ENCODE measurements at regions not wholly inside any gene's neighbourhood (a gene's known extent, or its start where the extent isn't known, plus 50 kb on each side); places are given as distances from the start of the nearest gene placed in this dataset.

DNA sequence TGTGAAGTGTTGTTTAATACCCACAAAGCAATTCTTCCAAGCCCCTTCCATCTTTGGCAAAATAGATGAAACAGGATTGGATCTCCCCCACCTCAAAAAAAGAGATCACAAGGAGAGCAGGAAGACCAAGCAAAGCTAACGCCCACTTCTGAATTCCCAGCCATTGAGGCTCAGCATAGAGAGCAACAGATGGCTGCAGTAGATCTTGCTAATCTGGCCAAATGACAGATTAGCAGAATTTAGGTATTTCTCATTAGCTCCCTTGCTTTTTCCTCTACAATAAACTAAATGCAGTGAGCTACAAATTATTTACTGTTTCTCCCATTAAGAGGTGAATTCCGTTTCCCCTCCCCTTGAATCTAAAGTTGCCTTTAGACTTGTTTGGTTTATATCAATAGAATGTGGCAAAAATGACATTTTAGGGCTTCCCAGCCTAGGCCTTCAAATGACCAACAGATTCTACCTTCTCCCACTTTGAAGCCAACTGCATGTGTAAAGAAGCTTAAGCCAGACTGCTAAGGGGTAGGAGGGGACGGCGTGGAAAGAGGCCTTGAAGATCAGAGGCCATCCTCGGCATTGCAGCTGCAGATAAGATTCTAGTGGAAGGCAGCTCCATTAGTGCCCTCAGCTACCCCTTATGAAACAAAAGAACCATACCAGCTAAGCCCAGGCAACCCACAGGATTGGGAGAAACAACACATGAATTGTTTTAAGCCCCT is 56.8 kb upstream of the CPEB4 start:
- H3K36me3 ChIP-seq (ENCODE audit: control insufficient read depth in 4 of 4, insufficient read depth in 3 of 4, low read depth in 1 of 4, low read length in 3 of 4) = no peaks in the 10 kb centered on the region
- no peaks in the 10 kb centered on the region for H3K27me3 ChIP-seq (ENCODE audit: control insufficient read depth in 4 of 4, insufficient read depth in 4 of 4, low read length in 3 of 4)
- H3K4me3 ChIP-seq (ENCODE audit: low read depth in 1 of 3, low read length in 3 of 3) = no peak overlapping the region
- no peak overlapping the region for H3K9ac ChIP-seq (ENCODE audit: low read depth in 1 of 2, low read length in 2 of 2)
- H3K4me1 ChIP-seq (ENCODE audit: control insufficient read depth in 4 of 4, insufficient read depth in 4 of 4, low read length in 3 of 4) = peaks cover 0 to 12% (median 11%) of the 10 kb centered on the region in 4 donors
- no peaks in the 10 kb centered on the region for H3K9me3 ChIP-seq (ENCODE audit: control insufficient read depth in 4 of 4, low read length in 3 of 4)
- no peak overlapping the region for H3K27ac ChIP-seq (ENCODE audit: low read depth in 1 of 2, low read length in 2 of 2)
- 97% methylated on average over 5 of the region's 5 CpGs for WGBS
- TF ChIP-seq SP1 (IDR thresholded peaks at IDR 0.05) (no peak), TAF1 (conservative IDR thresholded peaks at IDR 0.05) (no peak), GABPA (IDR thresholded peaks at IDR 0.05 in 1 of 2, conservative IDR thresholded peaks at IDR 0.05 in 1 of 2) (no peak), YY1 (IDR thresholded peaks at IDR 0.05) (no peak), HNF4A (conservative IDR thresholded peaks at IDR 0.05) (no peak), ATF3 (IDR thresholded peaks at IDR 0.05) (no peak), JUND (IDR thresholded peaks at IDR 0.05) (no peak), RAD21 (IDR thresholded peaks at IDR 0.05) (no peak), NR2F2 (IDR thresholded peaks at IDR 0.05) (no peak), RXRA (IDR thresholded peaks at IDR 0.05) (no peak), FOXA2 (IDR thresholded peaks at IDR 0.05) (no peak), FOXA1 (IDR thresholded peaks at IDR 0.05) (no peak), EGR1 (IDR thresholded peaks at IDR 0.05; ENCODE audit: low read depth in 2 of 2) (no peak)
- TF ChIP-seq, protein P1, sequence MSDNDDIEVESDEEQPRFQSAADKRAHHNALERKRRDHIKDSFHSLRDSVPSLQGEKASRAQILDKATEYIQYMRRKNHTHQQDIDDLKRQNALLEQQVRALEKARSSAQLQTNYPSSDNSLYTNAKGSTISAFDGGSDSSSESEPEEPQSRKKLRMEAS (IDR thresholded peaks at IDR 0.05) = no peak
- TF ChIP-seq, protein P2, sequence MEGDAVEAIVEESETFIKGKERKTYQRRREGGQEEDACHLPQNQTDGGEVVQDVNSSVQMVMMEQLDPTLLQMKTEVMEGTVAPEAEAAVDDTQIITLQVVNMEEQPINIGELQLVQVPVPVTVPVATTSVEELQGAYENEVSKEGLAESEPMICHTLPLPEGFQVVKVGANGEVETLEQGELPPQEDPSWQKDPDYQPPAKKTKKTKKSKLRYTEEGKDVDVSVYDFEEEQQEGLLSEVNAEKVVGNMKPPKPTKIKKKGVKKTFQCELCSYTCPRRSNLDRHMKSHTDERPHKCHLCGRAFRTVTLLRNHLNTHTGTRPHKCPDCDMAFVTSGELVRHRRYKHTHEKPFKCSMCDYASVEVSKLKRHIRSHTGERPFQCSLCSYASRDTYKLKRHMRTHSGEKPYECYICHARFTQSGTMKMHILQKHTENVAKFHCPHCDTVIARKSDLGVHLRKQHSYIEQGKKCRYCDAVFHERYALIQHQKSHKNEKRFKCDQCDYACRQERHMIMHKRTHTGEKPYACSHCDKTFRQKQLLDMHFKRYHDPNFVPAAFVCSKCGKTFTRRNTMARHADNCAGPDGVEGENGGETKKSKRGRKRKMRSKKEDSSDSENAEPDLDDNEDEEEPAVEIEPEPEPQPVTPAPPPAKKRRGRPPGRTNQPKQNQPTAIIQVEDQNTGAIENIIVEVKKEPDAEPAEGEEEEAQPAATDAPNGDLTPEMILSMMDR (IDR thresholded peaks at IDR 0.05; ENCODE audit: low read depth, low read length, missing input control) = no peak
- TF ChIP-seq, protein P3, sequence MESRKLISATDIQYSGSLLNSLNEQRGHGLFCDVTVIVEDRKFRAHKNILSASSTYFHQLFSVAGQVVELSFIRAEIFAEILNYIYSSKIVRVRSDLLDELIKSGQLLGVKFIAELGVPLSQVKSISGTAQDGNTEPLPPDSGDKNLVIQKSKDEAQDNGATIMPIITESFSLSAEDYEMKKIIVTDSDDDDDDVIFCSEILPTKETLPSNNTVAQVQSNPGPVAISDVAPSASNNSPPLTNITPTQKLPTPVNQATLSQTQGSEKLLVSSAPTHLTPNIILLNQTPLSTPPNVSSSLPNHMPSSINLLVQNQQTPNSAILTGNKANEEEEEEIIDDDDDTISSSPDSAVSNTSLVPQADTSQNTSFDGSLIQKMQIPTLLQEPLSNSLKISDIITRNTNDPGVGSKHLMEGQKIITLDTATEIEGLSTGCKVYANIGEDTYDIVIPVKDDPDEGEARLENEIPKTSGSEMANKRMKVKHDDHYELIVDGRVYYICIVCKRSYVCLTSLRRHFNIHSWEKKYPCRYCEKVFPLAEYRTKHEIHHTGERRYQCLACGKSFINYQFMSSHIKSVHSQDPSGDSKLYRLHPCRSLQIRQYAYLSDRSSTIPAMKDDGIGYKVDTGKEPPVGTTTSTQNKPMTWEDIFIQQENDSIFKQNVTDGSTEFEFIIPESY (IDR thresholded peaks at IDR 0.05) = no peak
- TF ChIP-seq, protein P4, sequence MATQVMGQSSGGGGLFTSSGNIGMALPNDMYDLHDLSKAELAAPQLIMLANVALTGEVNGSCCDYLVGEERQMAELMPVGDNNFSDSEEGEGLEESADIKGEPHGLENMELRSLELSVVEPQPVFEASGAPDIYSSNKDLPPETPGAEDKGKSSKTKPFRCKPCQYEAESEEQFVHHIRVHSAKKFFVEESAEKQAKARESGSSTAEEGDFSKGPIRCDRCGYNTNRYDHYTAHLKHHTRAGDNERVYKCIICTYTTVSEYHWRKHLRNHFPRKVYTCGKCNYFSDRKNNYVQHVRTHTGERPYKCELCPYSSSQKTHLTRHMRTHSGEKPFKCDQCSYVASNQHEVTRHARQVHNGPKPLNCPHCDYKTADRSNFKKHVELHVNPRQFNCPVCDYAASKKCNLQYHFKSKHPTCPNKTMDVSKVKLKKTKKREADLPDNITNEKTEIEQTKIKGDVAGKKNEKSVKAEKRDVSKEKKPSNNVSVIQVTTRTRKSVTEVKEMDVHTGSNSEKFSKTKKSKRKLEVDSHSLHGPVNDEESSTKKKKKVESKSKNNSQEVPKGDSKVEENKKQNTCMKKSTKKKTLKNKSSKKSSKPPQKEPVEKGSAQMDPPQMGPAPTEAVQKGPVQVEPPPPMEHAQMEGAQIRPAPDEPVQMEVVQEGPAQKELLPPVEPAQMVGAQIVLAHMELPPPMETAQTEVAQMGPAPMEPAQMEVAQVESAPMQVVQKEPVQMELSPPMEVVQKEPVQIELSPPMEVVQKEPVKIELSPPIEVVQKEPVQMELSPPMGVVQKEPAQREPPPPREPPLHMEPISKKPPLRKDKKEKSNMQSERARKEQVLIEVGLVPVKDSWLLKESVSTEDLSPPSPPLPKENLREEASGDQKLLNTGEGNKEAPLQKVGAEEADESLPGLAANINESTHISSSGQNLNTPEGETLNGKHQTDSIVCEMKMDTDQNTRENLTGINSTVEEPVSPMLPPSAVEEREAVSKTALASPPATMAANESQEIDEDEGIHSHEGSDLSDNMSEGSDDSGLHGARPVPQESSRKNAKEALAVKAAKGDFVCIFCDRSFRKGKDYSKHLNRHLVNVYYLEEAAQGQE (IDR thresholded peaks at IDR 0.05) = no peak
- no peak for DNase-seq (ENCODE audit: low spot score)

Data from liver (tissue), 8 donors.